Neural cell (in vitro differentiated cells): ENCODE measurements at regions not wholly inside any gene's neighbourhood (a gene's known extent, or its start where the extent isn't known, plus 50 kb on each side); places are given as distances from the start of the nearest gene placed in this dataset.

Experiments used
- H2AFZ ChIP-seq: fragments of 200-600, 300-800 bp; sonication (generic), shearing (Covaris generic); 2 replicates; pipeline ENCODE4 v1.6.0; 2014; ENCODE audit warnings: low read depth, mild to moderate bottlenecking, antibody characterized with exemption, low read length, moderate library complexity
- H3F3A ChIP-seq: fragments of 200-600 bp; shearing (Covaris generic); 2 replicates; pipeline ENCODE4 v1.6.1; 2016; ENCODE audit warnings: mild to moderate bottlenecking, moderate library complexity, mixed read lengths, antibody characterized with exemption, low read length; ENCODE audit not compliant: insufficient read depth, poor library complexity, severe bottlenecking
- H3K27ac ChIP-seq: fragments of 200-600, 300-800 bp; sonication (generic), shearing (Covaris generic); 2 replicates; pipeline ENCODE4 v1.5.1; 2014; ENCODE audit warnings: mild to moderate bottlenecking, low read length, moderate library complexity
- H3K27me3 ChIP-seq: fragments of 300-800, 200-600 bp; sonication (generic), shearing (Covaris generic); 2 replicates; pipeline ENCODE4 v1.6.0; 2014; ENCODE audit warnings: mild to moderate bottlenecking, low read depth, low read length, moderate library complexity; ENCODE audit not compliant: insufficient read depth
- H3K36me3 ChIP-seq: fragments of 300-800, 200-600 bp; sonication (generic), shearing (Covaris generic); 2 replicates; pipeline ENCODE4 v1.5.1; 2014; ENCODE audit warnings: mild to moderate bottlenecking, antibody characterized with exemption, low read length, moderate library complexity; ENCODE audit not compliant: insufficient read depth
- H3K4me2 ChIP-seq: fragments of 300-800, 200-600 bp; sonication (generic), shearing (Covaris generic); 2 replicates; pipeline ENCODE4 v1.6.0; 2014; ENCODE audit warnings: mild to moderate bottlenecking, low read length
- H3K4me3 ChIP-seq: fragments of 300-800, 200-600 bp; sonication (generic), shearing (Covaris generic); 2 replicates; pipeline ENCODE4 v1.5.1; 2014; ENCODE audit warnings: mild to moderate bottlenecking, low read length, moderate library complexity
- H3K79me2 ChIP-seq: fragments of 200-600 bp; shearing (Covaris generic); replicated peaks from 2 replicates; pipeline ENCODE4 v1.6.0; 2014; ENCODE audit warnings: mild to moderate bottlenecking, low read length, moderate library complexity; ENCODE audit not compliant: insufficient read depth
- H3K9ac ChIP-seq: fragments of 300-800, 200-600 bp; sonication (generic), shearing (Covaris generic); 2 replicates; pipeline ENCODE4 v1.6.1; 2016; ENCODE audit warnings: mild to moderate bottlenecking, low read length, mixed read lengths
- H3K9me2 ChIP-seq: fragments of 200-600 bp; shearing (Covaris generic); 2 replicates; pipeline ENCODE4 v1.6.1; 2016; ENCODE audit warnings: mild to moderate bottlenecking, low read length, mixed read lengths; ENCODE audit not compliant: insufficient read depth
- H3K9me3 ChIP-seq: fragments of 200-600, 300-800 bp; sonication (generic), shearing (Covaris generic); 2 replicates; pipeline ENCODE4 v1.6.1; 2016; ENCODE audit warnings: mild to moderate bottlenecking, mixed run types, low read length, moderate library complexity, mixed read lengths
- H4K20me1 ChIP-seq: fragments of 200-600 bp; shearing (Covaris generic); 2 replicates; pipeline ENCODE4 v1.6.1; 2016; ENCODE audit warnings: mild to moderate bottlenecking, mixed run types; ENCODE audit not compliant: insufficient read depth
- CTCF ChIP-seq: fragments of 450-650 bp; IDR thresholded peaks from 2 replicates; pipeline ENCODE4 v1.5.1; 2014; ENCODE audit warnings: antibody characterized with exemption, mild to moderate bottlenecking, moderate library complexity; ENCODE audit not compliant: poor library complexity, severe bottlenecking
- EP300 ChIP-seq: fragments of 450-650 bp; conservative IDR thresholded peaks from 2 replicates; pipeline ENCODE4 v1.6.1; 2014; ENCODE audit warnings: antibody characterized with exemption, mild to moderate bottlenecking, moderate library complexity; ENCODE audit not compliant: poor library complexity, severe bottlenecking
- EZH2 ChIP-seq: fragments of 200-600, 300-800 bp; shearing (Covaris generic), sonication (generic); IDR thresholded peaks from 2 replicates; pipeline ENCODE4 v1.6.1; 2014; ENCODE audit warnings: antibody characterized with exemption, low read length, borderline replicate concordance, mild to moderate bottlenecking; ENCODE audit not compliant: insufficient read depth, poor library complexity, severe bottlenecking
- MXI1 ChIP-seq: fragments of 450-650 bp; conservative IDR thresholded peaks from 2 replicates; pipeline ENCODE4 v1.6.1; 2014; ENCODE audit warnings: antibody characterized with exemption, mild to moderate bottlenecking; ENCODE audit not compliant: poor library complexity, severe bottlenecking
- POLR2AphosphoS5 ChIP-seq: IDR thresholded peaks from 2 replicates; pipeline ENCODE4 v1.6.1; 2012
- RAD21 ChIP-seq: fragments of 450-650 bp; conservative IDR thresholded peaks from 2 replicates; pipeline ENCODE4 v1.6.1; 2014; ENCODE audit warnings: antibody characterized with exemption, mild to moderate bottlenecking, moderate library complexity
- REST ChIP-seq: IDR thresholded peaks from 2 replicates; pipeline ENCODE4 v1.6.1; 2012; ENCODE audit warnings: borderline replicate concordance
- SMC3 ChIP-seq: fragments of 450-650 bp; conservative IDR thresholded peaks from 2 replicates; pipeline ENCODE4 v1.6.1; 2014; ENCODE audit warnings: antibody characterized with exemption, mild to moderate bottlenecking, moderate library complexity; ENCODE audit not compliant: poor library complexity
- TAF1 ChIP-seq: IDR thresholded peaks from 2 replicates; pipeline ENCODE4 v1.6.1; 2012; ENCODE audit warnings: low read depth

GRCh38 chr4:162891788-162892707, 274.6 kb downstream of the NAF1 start:
- Histone ChIP-seq H3F3A (no peaks in the 10 kb centered on the region), H3K27me3 (no peaks in the 10 kb centered on the region), H3K9ac (no peak overlapping the region), H4K20me1 (no peaks in the 10 kb centered on the region), H3K36me3 (no peaks in the 10 kb centered on the region), H3K9me2 (no peaks in the 10 kb centered on the region), H3K79me2 (no peaks in the 10 kb centered on the region), H3K4me3 (no peak overlapping the region), H3K4me2 (no peak overlapping the region), H3K9me3 (no peaks in the 10 kb centered on the region), H3K27ac (no peak overlapping the region), H2AFZ (no peak overlapping the region)
- no peak for TF ChIP-seq MXI1
- no peak for TF ChIP-seq RAD21
- no peak for TF ChIP-seq EP300
- no peak for TF ChIP-seq TAF1
- no peak for TF ChIP-seq POLR2AphosphoS5
- no peak for TF ChIP-seq SMC3
- TF ChIP-seq REST: no peak
- TF ChIP-seq EZH2: no peak
- no peak for TF ChIP-seq CTCF

- Histone ChIP-seq H2AFZ (no peak overlapping the region), H3K4me3 (no peak overlapping the region), H3K9me3 (no peaks in the 10 kb centered on the region), H4K20me1 (no peaks in the 10 kb centered on the region), H3K79me2 (no peaks in the 10 kb centered on the region), H3K9me2 (no peaks in the 10 kb centered on the region), H3F3A (no peaks in the 10 kb centered on the region), H3K36me3 (no peaks in the 10 kb centered on the region), H3K27me3 (no peaks in the 10 kb centered on the region), H3K27ac (no peak overlapping the region), H3K4me2 (no peak overlapping the region), H3K9ac (no peak overlapping the region)
- TF ChIP-seq RAD21 (no peak), REST (no peak), EP300 (no peak), EZH2 (no peak), SMC3 (no peak), POLR2AphosphoS5 (no peak), CTCF (no peak), TAF1 (no peak), MXI1 (no peak)
These were observed 288.6 kb downstream of the NAF1 start for GRCh38 chr4:162878096-162878495.
